H1 (cell line): ENCODE measurements at regions not wholly inside any gene's neighbourhood (a gene's known extent, or its start where the extent isn't known, plus 50 kb on each side); places are given as distances from the start of the nearest gene placed in this dataset.
"Not testable (repeated sequence)": the region's sequence is repeated elsewhere in the genome, so short reads cannot be mapped to it uniquely, and the experiment has no call there.

Experiments used
- CTCF ChIA-PET: fragments of 300-600 bp; sonication (Branson Sonifier 250); formaldehyde crosslinking; loops from one replicate; lab custom pipeline; 2021; ENCODE audit not compliant: partially characterized antibody; lab: Charles Lee
- POLR2A ChIA-PET: fragments of 300-600 bp; sonication (Branson Sonifier 250); formaldehyde crosslinking; loops from one replicate; lab custom pipeline; 2021; ENCODE audit warnings: inconsistent platforms; ENCODE audit not compliant: partially characterized antibody; lab: Charles Lee
- DNase-seq, 2 experiments: peaks; one replicate each; pipeline versions ENCODE4 v3.0.0 to v3.0.0-alpha.2; 2010 to 2022; ENCODE audit warnings: low spot score in 2 of 2, low read depth in 1 of 2, mixed read lengths in 1 of 2
- FAIRE-seq: peaks from 2 replicates; lab custom pipeline; 2011; peaks lifted over from hg19 to GRCh38; lab: Jason Lieb, UNC
- H2AFZ ChIP-seq: 2 replicates; pipeline ENCODE4 v1.8.1; 2012; ENCODE audit warnings: low read length, inconsistent platforms
- H2AK5ac ChIP-seq: 2 replicates; pipeline ENCODE4 v1.6.1; 2013; ENCODE audit warnings: low read depth, low read length
- H2BK120ac ChIP-seq: replicated peaks from 2 replicates; pipeline ENCODE3; 2013; ENCODE audit warnings: low read depth, low read length, inconsistent platforms
- H2BK12ac ChIP-seq: 2 replicates; pipeline ENCODE4 v1.6.1; 2013; ENCODE audit warnings: low read depth, low read length
- H2BK15ac ChIP-seq: 2 replicates; pipeline ENCODE4 v1.6.1; 2013; ENCODE audit warnings: low read length
- H2BK20ac ChIP-seq: 2 replicates; pipeline ENCODE4 v1.6.1; 2013; ENCODE audit warnings: low read length
- H2BK5ac ChIP-seq: 2 replicates; pipeline ENCODE4 v1.6.1; 2013; ENCODE audit warnings: low read depth, low read length
- H3K14ac ChIP-seq: 2 replicates; pipeline ENCODE4 v1.6.1; 2013; ENCODE audit warnings: inconsistent platforms; ENCODE audit not compliant: insufficient read length
- H3K18ac ChIP-seq: 2 replicates; pipeline ENCODE4 v1.6.1; 2013; ENCODE audit warnings: low read length; ENCODE audit errors: extremely low read depth
- H3K23ac ChIP-seq: 2 replicates; pipeline ENCODE4 v1.6.1; 2013; ENCODE audit warnings: inconsistent platforms; ENCODE audit not compliant: insufficient read length
- H3K23me2 ChIP-seq: 2 replicates; pipeline ENCODE4 v1.6.1; 2013; ENCODE audit warnings: low read depth, low read length
- H3K27ac ChIP-seq: 2 replicates; pipeline ENCODE4 v1.6.1; 2011; ENCODE audit warnings: low read depth, low read length, inconsistent platforms
- H3K27me3 ChIP-seq, 4 experiments: replicated peaks in 1 of 4; 1 replicate in 1 of 4; 2 replicates in 3 of 4; pipeline versions ENCODE4 v1.6.1 to v1.8.1; 2011 to 2013; ENCODE audit warnings: low read length in 3 of 4, mild to moderate bottlenecking in 3 of 4, inconsistent platforms in 2 of 4, mixed read lengths in 2 of 4, moderate library complexity in 1 of 4; ENCODE audit not compliant: control insufficient read depth in 3 of 4, insufficient read depth in 3 of 4; ENCODE audit errors: extremely low read depth in 1 of 4
- H3K36me3 ChIP-seq, 4 experiments: 2 replicates each; pipeline versions ENCODE4 v1.6.1 to v1.8.1; 2011 to 2013; ENCODE audit warnings: mild to moderate bottlenecking in 4 of 4, low read length in 3 of 4, moderate library complexity in 2 of 4, control low read depth in 1 of 4, inconsistent platforms in 1 of 4; ENCODE audit not compliant: insufficient read depth in 4 of 4, control insufficient read depth in 2 of 4
- H3K4ac ChIP-seq: replicated peaks from 2 replicates; pipeline ENCODE3; 2013; ENCODE audit warnings: low read length, low read depth, mixed read lengths, inconsistent platforms; ENCODE audit not compliant: insufficient read length
- H3K4me1 ChIP-seq, 4 experiments: replicated peaks in 1 of 4; 1 replicate in 1 of 4; 2 replicates in 3 of 4; pipeline versions ENCODE4 v1.6.1 to v1.8.1; 2011 to 2013; ENCODE audit warnings: low read length in 3 of 4, inconsistent platforms in 2 of 4, mixed read lengths in 1 of 4; ENCODE audit not compliant: insufficient read depth in 4 of 4, control insufficient read depth in 3 of 4
- H3K4me2 ChIP-seq, 2 experiments: 2 replicates each; pipeline versions ENCODE4 v1.6.1 to v1.8.1; 2011 to 2013; ENCODE audit warnings: low read depth in 2 of 2, low read length in 2 of 2, control low read depth in 1 of 2, inconsistent platforms in 1 of 2, mild to moderate bottlenecking in 1 of 2; ENCODE audit not compliant: insufficient read depth in 1 of 2
- H3K4me3 ChIP-seq, 4 experiments: fragments of 200-600, 300-600 bp in 1 of 4; sonication (generic), shearing (Covaris generic), sonication (Bioruptor Twin) in 1 of 4; 2 replicates each; pipeline versions ENCODE4 v1.5.1 to v1.8.1; 2011 to 2016; ENCODE audit warnings: low read length in 4 of 4, low read depth in 3 of 4, control low read depth in 2 of 4, inconsistent platforms in 2 of 4, mild to moderate bottlenecking in 2 of 4, mixed read lengths in 1 of 4, moderate library complexity in 1 of 4; ENCODE audit not compliant: insufficient read depth in 2 of 4; ENCODE audit errors: extremely low read depth in 1 of 4
- H3K56ac ChIP-seq: replicated peaks from 2 replicates; pipeline ENCODE3; 2013; ENCODE audit warnings: low read depth, mild to moderate bottlenecking, mixed read lengths, low read length, inconsistent platforms; ENCODE audit not compliant: insufficient read length
- H3K79me1 ChIP-seq: 2 replicates; pipeline ENCODE4 v1.6.1; 2013; ENCODE audit warnings: low read depth, low read length, control low read depth
- H3K79me2 ChIP-seq, 2 experiments: 2 replicates each; pipeline versions ENCODE4 v1.6.1 to v1.8.1; 2012 to 2013; ENCODE audit warnings: low read length in 2 of 2, mild to moderate bottlenecking in 2 of 2, inconsistent platforms in 1 of 2; ENCODE audit not compliant: insufficient read depth in 2 of 2, control insufficient read depth in 1 of 2
- H3K9ac ChIP-seq, 4 experiments: replicated peaks in 1 of 4; 1 replicate in 1 of 4; 2 replicates in 3 of 4; pipeline versions ENCODE4 v1.6.1 to v1.8.1; 2011 to 2013; ENCODE audit warnings: low read depth in 3 of 4, low read length in 3 of 4, control low read depth in 2 of 4, mild to moderate bottlenecking in 2 of 4, moderate library complexity in 2 of 4, inconsistent platforms in 1 of 4; ENCODE audit errors: extremely low read depth in 1 of 4
- H3K9me3 ChIP-seq, 2 experiments: 2 replicates each; pipeline versions ENCODE4 v1.6.1 to v1.8.1; 2012 to 2013; ENCODE audit warnings: mild to moderate bottlenecking in 2 of 2, moderate library complexity in 2 of 2, control low read depth in 1 of 2, inconsistent platforms in 1 of 2, low read depth in 1 of 2, low read length in 1 of 2, mixed read lengths in 1 of 2; ENCODE audit not compliant: insufficient read depth in 2 of 2
- H4K20me1 ChIP-seq, 2 experiments: replicated peaks in 1 of 2; 2 replicates each; pipeline versions ENCODE3 to v1.8.1; 2011 to 2013; ENCODE audit warnings: inconsistent platforms in 2 of 2, low read length in 2 of 2, mild to moderate bottlenecking in 1 of 2; ENCODE audit not compliant: insufficient read depth in 2 of 2, control insufficient read depth in 1 of 2
- H4K5ac ChIP-seq: 2 replicates; pipeline ENCODE4 v1.6.1; 2013; ENCODE audit warnings: low read length, low read depth, mixed read lengths, inconsistent platforms; ENCODE audit not compliant: insufficient read length
- H4K8ac ChIP-seq: 2 replicates; pipeline ENCODE4 v1.8.0; 2013; ENCODE audit warnings: mild to moderate bottlenecking, moderate library complexity, low read length, inconsistent platforms; ENCODE audit not compliant: insufficient read depth; ENCODE audit errors: extremely low read depth
- H4K91ac ChIP-seq: replicated peaks from 2 replicates; pipeline ENCODE3; 2013; ENCODE audit warnings: low read length, mixed read lengths, inconsistent platforms; ENCODE audit not compliant: insufficient read length
- WGBS, 2 experiments: shearing (Covaris generic) in 1 of 2; methylation state at CpG; one replicate each; pipeline versions ENCODE4 v1.1.6 to v1.1.7; 2013 to 2015; ENCODE audit warnings: low lambda C conversion rate in 2 of 2, mixed read lengths in 2 of 2, inconsistent platforms in 1 of 2, low coverage in 1 of 2, missing lambda C conversion rate in 1 of 2; ENCODE audit not compliant: insufficient replicate concordance in 2 of 2, insufficient coverage in 1 of 2, insufficient read length in 1 of 2; ENCODE audit errors: extremely low coverage in 1 of 2, missing lambda C conversion rate in 1 of 2; 5-methylcytosine and 5-hydroxymethylcytosine counted together

DNA sequence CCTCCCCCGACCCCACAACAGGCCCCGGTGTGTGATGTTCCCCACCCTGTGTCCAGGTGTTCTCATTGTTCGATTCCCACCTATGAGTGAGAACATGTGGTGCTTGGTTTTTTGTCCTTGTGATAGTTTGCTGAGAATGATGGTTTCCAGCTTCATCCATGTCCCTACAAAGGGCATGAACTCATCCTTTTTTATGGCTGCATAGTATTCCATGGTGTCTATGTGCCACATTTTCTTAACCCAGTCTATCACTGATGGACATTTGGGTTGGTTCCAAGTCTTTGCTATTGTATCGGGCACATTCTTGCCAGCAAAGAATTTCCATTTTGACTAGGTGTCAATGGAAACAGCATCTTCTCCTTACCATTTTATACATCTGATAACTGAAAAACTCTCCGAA, 152.1 kb upstream of the IRF2BP2 start:
- CTCF ChIA-PET: interaction anchor here (0.9 kb wide), 1 partner anchor 22 kb away, joined by 4 read pairs; no protein-coding TSS in a partner anchor
- 76% methylated on average over 5 of the region's 5 CpGs; no CpG with 5 or more reads in 1 of the 2 experiments for WGBS, 2 experiments
- not testable (repeated sequence) for FAIRE-seq

More for the DNA sequence above, 152.1 kb upstream of the IRF2BP2 start:
- H3K14ac ChIP-seq, H2AFZ ChIP-seq, H3K9ac ChIP-seq, H2BK15ac ChIP-seq, H3K18ac ChIP-seq, H3K36me3 ChIP-seq, H3K79me1 ChIP-seq, H3K9me3 ChIP-seq, H3K23me2 ChIP-seq, H3K56ac ChIP-seq, H3K4ac ChIP-seq, H3K4me1 ChIP-seq, H4K8ac ChIP-seq, H3K27me3 ChIP-seq, H4K5ac ChIP-seq, DNase-seq, H2AK5ac ChIP-seq, H2BK5ac ChIP-seq, H3K23ac ChIP-seq, H3K4me3 ChIP-seq, H2BK12ac ChIP-seq, H2BK120ac ChIP-seq, POLR2A ChIA-PET, H3K79me2 ChIP-seq, H3K27ac ChIP-seq, H2BK20ac ChIP-seq, H4K91ac ChIP-seq, H3K4me2 ChIP-seq, H4K20me1 ChIP-seq: not testable (repeated sequence)
